Psoas muscle (tissue), 7 donors: ENCODE measurements at regions not wholly inside any gene's neighbourhood (a gene's known extent, or its start where the extent isn't known, plus 50 kb on each side); places are given as distances from the start of the nearest gene placed in this dataset.
A peak's percentile ranks its signal among the peaks of the same experiment; 100 is the strongest.

Source experiments
- ATAC-seq, 4 donors: fragments of 200-7000 bp; cut with Tn5 transposase; one replicate each; pipeline ENCODE4 v1.9.1; 2020; ENCODE audit warnings: moderate library complexity in 3 of 4, mild to moderate bottlenecking in 2 of 4
- DNase-seq, 2 donors: peaks; one replicate each; pipeline ENCODE4 v3.0.0-alpha.2; 2020
- H3K27ac ChIP-seq: fragments of 200-600 bp; one replicate; pipeline ENCODE4 v1.8.0; 2022
- H3K27me3 ChIP-seq, 3 donors: fragments of 200-600 bp in 1 of 3; one replicate each; pipeline versions ENCODE4 v1.6.1 to v1.8.0; 2013 to 2022; ENCODE audit warnings: low read length in 2 of 3, mild to moderate bottlenecking in 2 of 3, moderate library complexity in 1 of 3; ENCODE audit not compliant: insufficient read depth in 3 of 3
- H3K36me3 ChIP-seq, 2 donors: fragments of 200-600 bp in 1 of 2; one replicate each; pipeline versions ENCODE4 v1.6.1 to v1.8.0; 2013 to 2022; ENCODE audit warnings: low read depth in 1 of 2, mild to moderate bottlenecking in 1 of 2, moderate library complexity in 1 of 2; ENCODE audit not compliant: insufficient read depth in 1 of 2
- H3K4me1 ChIP-seq: fragments of 200-600 bp; one replicate; pipeline ENCODE4 v1.8.0; 2022
- H3K4me3 ChIP-seq: fragments of 200-600 bp; one replicate; pipeline ENCODE4 v1.8.0; 2022; ENCODE audit warnings: mild to moderate bottlenecking
- H3K9me3 ChIP-seq: fragments of 200-600 bp; one replicate; pipeline ENCODE4 v1.8.0; 2022
- CTCF ChIP-seq: fragments of 200-600 bp; IDR thresholded peaks from one replicate; pipeline ENCODE4 v1.8.0; 2022; ENCODE audit warnings: antibody characterized with exemption
- WGBS, 3 donors: extraction: QIAGEN DNeasy Blood & Tissue Kit; methylation state at CpG; one replicate each; pipeline versions ENCODE4 v1.1.6 to v1.1.7; 2013; 5-methylcytosine and 5-hydroxymethylcytosine counted together
- intact Hi-C, 2 donors: fragments of 100-400 bp; cut with DNase I; formaldehyde crosslinking; loops; one replicate each; pipeline versions ENCODE4 v1.11.0 to v1.14.2; 2022
- donor health status: healthy with polysubstance abuse.
- donor health status: DM: no; HTN: no; CAD: no; lungs with moderate emphysema.
- donor health status: Bipolar disorder and iron deficiency.
- donor health status: healthy.
- donor health status: DM: yes; HTN: yes; CAD: no.
- donor health status: DM: no; HTN: no; CAD: no.
- donor health status: DM: yes; HTN: yes; CAD: no.

GRCh38 chr12:62166525-62166924 lies 93.7 kb upstream of the USP15 start:
- no peak overlapping the region for H3K4me3 ChIP-seq
- ATAC-seq (peak in 2 of 4 donors; percentile 60 to 68), DNase-seq (no peak)
- no peaks in the 10 kb centered on the region for H3K4me1 ChIP-seq
- no peak overlapping the region for H3K27ac ChIP-seq
- intact Hi-C loops = no loop called here
- 22 to 35% (median 25%) methylated on average over 2 of the region's 2 CpGs for WGBS, 3 donors
- no peak for TF ChIP-seq CTCF
- H3K9me3 ChIP-seq = no peaks in the 10 kb centered on the region
- no peaks in the 10 kb centered on the region for H3K27me3 ChIP-seq
- no peaks in the 10 kb centered on the region for H3K36me3 ChIP-seq

GRCh38 chr12:62168411-62168810 lies 91.8 kb upstream of the USP15 start:
- intact Hi-C loops = no loop called here
- no peak for ATAC-seq
- TF ChIP-seq CTCF = no peak

GRCh38 chr12:62170241-62170640 lies 90.0 kb upstream of the USP15 start:
- intact Hi-C loops = no loop called here
- WGBS, 3 donors = 96 to 100% (median 97%) methylated on average over 1 of the region's 1 CpG
- no peak overlapping the region for H3K4me3 ChIP-seq
- DNase-seq (no peak), ATAC-seq (no peak)
- H3K36me3 ChIP-seq = no peaks in the 10 kb centered on the region
- H3K27ac ChIP-seq = no peak overlapping the region
- no peaks in the 10 kb centered on the region for H3K4me1 ChIP-seq
- no peaks in the 10 kb centered on the region for H3K27me3 ChIP-seq
- H3K9me3 ChIP-seq = no peaks in the 10 kb centered on the region
- no peak for TF ChIP-seq CTCF

More at GRCh38 chr12:62168411-62168810, 91.8 kb upstream of the USP15 start:
- H3K4me1 ChIP-seq = no peaks in the 10 kb centered on the region
- H3K4me3 ChIP-seq = no peak overlapping the region
- H3K27ac ChIP-seq = no peak overlapping the region
- H3K36me3 ChIP-seq = no peaks in the 10 kb centered on the region
- DNase-seq = no peak
- H3K9me3 ChIP-seq = no peaks in the 10 kb centered on the region
- 70 to 77% (median 70%) methylated on average over 2 of the region's 2 CpGs for WGBS, 3 donors
- no peaks in the 10 kb centered on the region for H3K27me3 ChIP-seq

GRCh38 chr12:62190689-62191490 lies 69.3 kb upstream of the USP15 start:
- peak in 1 of 4 donors; percentile 12 for ATAC-seq
- peaks cover 14% of the 10 kb centered on the region for H3K4me1 ChIP-seq
- no peak for TF ChIP-seq CTCF
- H3K9me3 ChIP-seq = no peaks in the 10 kb centered on the region
- intact Hi-C loops = loop anchor here in 1 of 2 donors (10.0 kb wide), 1 partner anchor 186 kb away; no protein-coding TSS in a partner anchor
- H3K27me3 ChIP-seq = peaks cover 3 to 42% (median 3%) of the 10 kb centered on the region in 3 donors
- peak overlapping the region; percentile 57 for H3K4me3 ChIP-seq
- 1 to 2% (median 2%) methylated on average over 49 to 61 of the region's 61 CpGs for WGBS, 3 donors
- H3K27ac ChIP-seq = no peak overlapping the region
- DNase-seq = peak in 1 of 2 donors; percentile 11
- no peaks in the 10 kb centered on the region for H3K36me3 ChIP-seq
